ENCODE measurements at regions not wholly inside any gene's neighbourhood (a gene's known extent, or its start where the extent isn't known, plus 50 kb on each side); places are given as distances from the start of the nearest gene placed in this dataset.

DNA sequence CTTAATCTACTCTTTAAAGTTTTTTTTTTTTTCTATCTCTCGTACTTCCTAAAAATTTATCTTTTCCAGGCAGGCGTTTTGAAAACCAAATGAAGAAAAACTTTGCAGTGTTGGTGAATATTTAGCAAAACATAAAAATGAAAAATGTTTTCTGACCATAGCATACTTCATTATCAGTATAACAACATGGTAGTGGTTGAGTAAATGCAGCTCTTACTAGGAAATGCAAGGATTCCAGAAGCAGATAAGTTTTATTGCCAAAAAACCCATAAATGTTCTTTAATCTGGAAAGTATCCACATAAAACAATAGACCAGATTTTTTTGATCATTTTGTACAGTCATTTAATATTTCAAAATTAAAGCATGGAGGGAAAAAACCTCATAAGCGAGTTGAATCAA is 136.9 kb upstream of the GUCY1A1 start (continued):
- TF ChIP-seq RBBP5 (IDR thresholded peaks at IDR 0.05; ENCODE audit: borderline replicate concordance, low read depth, low read length) (no peak), NRF1 (IDR thresholded peaks at IDR 0.05; ENCODE audit: low read depth, low read length) (no peak), EP300 (IDR thresholded peaks at IDR 0.05; ENCODE audit: borderline replicate concordance in 1 of 2, low read depth in 2 of 2, low read length in 2 of 2) (no peak)

Measured in H1 (cell line).